ENCODE measurements at regions not wholly inside any gene's neighbourhood (a gene's known extent, or its start where the extent isn't known, plus 50 kb on each side); places are given as distances from the start of the nearest gene placed in this dataset.
"Not testable (repeated sequence)": the region's sequence is repeated elsewhere in the genome, so short reads cannot be mapped to it uniquely, and the experiment has no call there.

- TF ChIP-seq CTCF, POLR2A (IDR thresholded peaks at IDR 0.05): not testable (repeated sequence)
Observed at GRCh38 chr1:88342081-88342480, 342.0 kb upstream of the PKN2 start.
